ENCODE measurements at regions not wholly inside any gene's neighbourhood (a gene's known extent, or its start where the extent isn't known, plus 50 kb on each side); places are given as distances from the start of the nearest gene placed in this dataset.
A peak's percentile ranks its signal among the peaks of the same experiment; 100 is the strongest.

DNA sequence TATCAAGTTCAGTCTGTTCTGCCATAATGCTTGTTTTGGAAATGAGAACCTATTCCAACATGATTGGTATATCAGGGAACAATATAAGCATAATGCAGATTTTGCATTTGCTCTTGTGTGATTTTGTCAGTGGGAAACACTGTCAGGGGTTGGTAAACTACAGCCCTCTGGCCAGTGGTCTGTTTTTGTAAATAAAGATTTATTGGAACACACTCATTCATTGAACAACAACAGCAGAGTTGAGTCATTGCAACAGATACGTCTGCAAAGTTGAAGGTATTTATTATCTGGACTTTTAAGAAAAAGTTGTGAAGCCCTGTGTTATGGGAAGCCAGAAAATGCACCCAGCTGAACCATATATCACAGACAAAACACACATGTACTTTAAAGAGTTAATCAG, 83.1 kb downstream of the MCFD2 start:
- no peak overlapping the region for H3K27ac Mint-ChIP-seq (ENCODE audit: unreplicated experiment)
- H3K4me3 Mint-ChIP-seq (ENCODE audit: unreplicated experiment): no peak overlapping the region
- H3K79me2 ChIP-seq (ENCODE audit: insufficient read depth, low read length): no peaks in the 10 kb centered on the region
- no peak overlapping the region for H3K4me3 ChIP-seq (ENCODE audit: insufficient read depth, low read depth, low read length)
- H4K20me1 ChIP-seq (ENCODE audit: insufficient read depth, low read length): no peaks in the 10 kb centered on the region
- peaks cover 8% of the 10 kb centered on the region for H3K9me3 ChIP-seq (ENCODE audit: insufficient read depth, low read depth, low read length)
- H3K4me1 Mint-ChIP-seq (ENCODE audit: low read depth, unreplicated experiment): peaks cover 7% of the 10 kb centered on the region
- H3K4me2 ChIP-seq (ENCODE audit: low read length): no peak overlapping the region
- no peak overlapping the region for H3K27ac ChIP-seq (ENCODE audit: low read depth, low read length)
- no peaks in the 10 kb centered on the region for H3K36me3 ChIP-seq (ENCODE audit: insufficient read depth, low read length)
- H3K9me3 Mint-ChIP-seq (ENCODE audit: unreplicated experiment): peaks cover 18% of the 10 kb centered on the region
- FAIRE-seq: no peak
- H3K27me3 Mint-ChIP-seq (ENCODE audit: low read depth, unreplicated experiment): peaks cover 4% of the 10 kb centered on the region
- no peak overlapping the region for H3K9ac ChIP-seq (ENCODE audit: low read length)
- H3K36me3 Mint-ChIP-seq (ENCODE audit: low read depth, unreplicated experiment): no peaks in the 10 kb centered on the region
- H2AFZ ChIP-seq (ENCODE audit: low read depth, low read length): no peak overlapping the region
- DNase-seq (ENCODE audit: low read depth): no peak
- TF ChIP-seq EZH2 (IDR thresholded peaks at IDR 0.05; ENCODE audit: insufficient read depth, low read length): no peak
- TF ChIP-seq, protein P1, sequence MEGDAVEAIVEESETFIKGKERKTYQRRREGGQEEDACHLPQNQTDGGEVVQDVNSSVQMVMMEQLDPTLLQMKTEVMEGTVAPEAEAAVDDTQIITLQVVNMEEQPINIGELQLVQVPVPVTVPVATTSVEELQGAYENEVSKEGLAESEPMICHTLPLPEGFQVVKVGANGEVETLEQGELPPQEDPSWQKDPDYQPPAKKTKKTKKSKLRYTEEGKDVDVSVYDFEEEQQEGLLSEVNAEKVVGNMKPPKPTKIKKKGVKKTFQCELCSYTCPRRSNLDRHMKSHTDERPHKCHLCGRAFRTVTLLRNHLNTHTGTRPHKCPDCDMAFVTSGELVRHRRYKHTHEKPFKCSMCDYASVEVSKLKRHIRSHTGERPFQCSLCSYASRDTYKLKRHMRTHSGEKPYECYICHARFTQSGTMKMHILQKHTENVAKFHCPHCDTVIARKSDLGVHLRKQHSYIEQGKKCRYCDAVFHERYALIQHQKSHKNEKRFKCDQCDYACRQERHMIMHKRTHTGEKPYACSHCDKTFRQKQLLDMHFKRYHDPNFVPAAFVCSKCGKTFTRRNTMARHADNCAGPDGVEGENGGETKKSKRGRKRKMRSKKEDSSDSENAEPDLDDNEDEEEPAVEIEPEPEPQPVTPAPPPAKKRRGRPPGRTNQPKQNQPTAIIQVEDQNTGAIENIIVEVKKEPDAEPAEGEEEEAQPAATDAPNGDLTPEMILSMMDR (IDR thresholded peaks at IDR 0.05; ENCODE audit: insufficient read depth, low read depth, low read length): no peak
- no peaks in the 10 kb centered on the region for H3K27me3 ChIP-seq (ENCODE audit: insufficient read depth, low read length)
- peaks cover 21% of the 10 kb centered on the region for H3K4me1 ChIP-seq (ENCODE audit: insufficient read depth, low read length)

DNA sequence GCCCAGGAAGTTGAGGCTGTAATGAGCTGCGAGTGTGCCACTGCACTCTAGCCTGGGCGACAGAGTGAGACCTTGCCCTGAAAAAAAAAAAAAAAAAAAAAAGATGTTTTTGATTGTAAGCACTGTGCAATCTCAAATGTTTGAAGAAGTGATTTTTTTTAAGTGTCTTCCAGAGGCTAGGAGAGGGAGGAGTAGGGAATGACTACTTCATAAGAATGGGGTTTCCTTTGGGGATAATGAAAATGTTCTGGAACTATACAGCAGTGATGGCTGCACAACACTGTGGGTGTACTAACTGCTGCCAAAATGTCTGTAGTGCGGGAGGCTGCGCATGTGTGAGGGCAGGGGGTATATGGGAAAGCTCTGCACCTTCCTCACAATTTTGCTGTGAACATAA, 83.7 kb downstream of the MCFD2 start:
- Mint-ChIP-seq H3K4me1 (ENCODE audit: low read depth, unreplicated experiment) (peaks cover 7% of the 10 kb centered on the region), H3K9me3 (ENCODE audit: unreplicated experiment) (peaks cover 18% of the 10 kb centered on the region), H3K36me3 (ENCODE audit: low read depth, unreplicated experiment) (no peaks in the 10 kb centered on the region), H3K4me3 (ENCODE audit: unreplicated experiment) (no peak overlapping the region), H3K27me3 (ENCODE audit: low read depth, unreplicated experiment) (peaks cover 4% of the 10 kb centered on the region), H3K27ac (ENCODE audit: unreplicated experiment) (no peak overlapping the region)
- no peaks in the 10 kb centered on the region for H4K20me1 ChIP-seq (ENCODE audit: insufficient read depth, low read length)
- TF ChIP-seq, protein P1 (IDR thresholded peaks at IDR 0.05; ENCODE audit: insufficient read depth, low read depth, low read length): no peak
- TF ChIP-seq EZH2 (IDR thresholded peaks at IDR 0.05; ENCODE audit: insufficient read depth, low read length): no peak
- no peaks in the 10 kb centered on the region for H3K27me3 ChIP-seq (ENCODE audit: insufficient read depth, low read length)
- peaks cover 28% of the 10 kb centered on the region for H3K4me1 ChIP-seq (ENCODE audit: insufficient read depth, low read length)
- no peaks in the 10 kb centered on the region for H3K79me2 ChIP-seq (ENCODE audit: insufficient read depth, low read length)
- no peaks in the 10 kb centered on the region for H3K36me3 ChIP-seq (ENCODE audit: insufficient read depth, low read length)
- FAIRE-seq: no peak
- H3K9ac ChIP-seq (ENCODE audit: low read length): no peak overlapping the region
- no peak for DNase-seq (ENCODE audit: low read depth)
- H3K4me2 ChIP-seq (ENCODE audit: low read length): no peak overlapping the region
- no peak overlapping the region for H2AFZ ChIP-seq (ENCODE audit: low read depth, low read length)
- peaks cover 8% of the 10 kb centered on the region for H3K9me3 ChIP-seq (ENCODE audit: insufficient read depth, low read depth, low read length)
- H3K27ac ChIP-seq (ENCODE audit: low read depth, low read length): no peak overlapping the region
- no peak overlapping the region for H3K4me3 ChIP-seq (ENCODE audit: insufficient read depth, low read depth, low read length)

DNA sequence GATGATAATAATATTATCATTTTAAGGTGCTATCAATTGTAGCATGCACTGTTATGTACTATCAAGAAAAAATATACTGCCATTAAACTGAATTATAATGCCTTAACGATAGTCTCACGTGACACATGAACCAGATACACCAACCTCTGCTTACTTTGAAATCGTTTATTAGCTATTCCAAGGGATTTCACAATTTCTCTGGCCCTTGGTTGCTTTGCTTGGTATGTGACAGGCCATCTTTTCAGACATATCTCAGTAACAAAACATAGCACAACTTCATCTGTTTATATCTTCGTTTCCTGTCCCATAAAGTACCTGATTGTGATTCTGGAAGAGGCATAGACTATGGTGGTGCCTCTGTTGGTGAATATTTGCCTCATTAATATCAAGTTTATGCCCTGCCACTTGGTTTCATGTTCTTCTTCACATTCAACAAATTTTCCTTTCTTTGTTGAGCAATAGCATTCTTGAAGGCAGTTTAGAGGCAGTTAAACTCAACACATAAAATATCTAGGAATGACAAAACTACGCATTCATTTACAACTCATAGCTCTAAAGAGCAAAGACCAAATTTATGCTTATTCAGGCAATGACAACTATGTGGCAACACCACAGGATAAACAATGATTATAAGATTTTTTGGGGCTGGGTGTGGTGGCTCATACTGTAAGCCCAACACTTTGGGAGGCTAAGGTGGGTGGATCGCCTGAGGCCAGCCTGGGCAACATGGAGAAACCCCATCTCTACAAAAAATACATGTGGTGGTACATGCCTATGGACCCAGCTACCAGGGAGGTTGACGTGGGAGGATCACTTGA, 84.3 kb downstream of the MCFD2 start:
- H3K4me1 ChIP-seq (ENCODE audit: insufficient read depth, low read length): peaks cover 28% of the 10 kb centered on the region
- no peak overlapping the region for H2AFZ ChIP-seq (ENCODE audit: low read depth, low read length)
- no peak overlapping the region for H3K4me2 ChIP-seq (ENCODE audit: low read length)
- H3K27ac ChIP-seq (ENCODE audit: low read depth, low read length): no peak overlapping the region
- FAIRE-seq (no peak), DNase-seq (ENCODE audit: low read depth) (peak; percentile 58)
- Mint-ChIP-seq H3K27ac (ENCODE audit: unreplicated experiment) (no peak overlapping the region), H3K4me3 (ENCODE audit: unreplicated experiment) (no peak overlapping the region), H3K36me3 (ENCODE audit: low read depth, unreplicated experiment) (no peaks in the 10 kb centered on the region), H3K4me1 (ENCODE audit: low read depth, unreplicated experiment) (peaks cover 6% of the 10 kb centered on the region), H3K27me3 (ENCODE audit: low read depth, unreplicated experiment) (peaks cover 6% of the 10 kb centered on the region), H3K9me3 (ENCODE audit: unreplicated experiment) (peaks cover 18% of the 10 kb centered on the region)
- H3K27me3 ChIP-seq (ENCODE audit: insufficient read depth, low read length): no peaks in the 10 kb centered on the region
- no peak for TF ChIP-seq EZH2 (IDR thresholded peaks at IDR 0.05; ENCODE audit: insufficient read depth, low read length)
- TF ChIP-seq, protein P1 (IDR thresholded peaks at IDR 0.05; ENCODE audit: insufficient read depth, low read depth, low read length): no peak
- no peaks in the 10 kb centered on the region for H3K36me3 ChIP-seq (ENCODE audit: insufficient read depth, low read length)
- peaks cover 8% of the 10 kb centered on the region for H3K9me3 ChIP-seq (ENCODE audit: insufficient read depth, low read depth, low read length)
- no peaks in the 10 kb centered on the region for H3K79me2 ChIP-seq (ENCODE audit: insufficient read depth, low read length)
- H3K4me3 ChIP-seq (ENCODE audit: insufficient read depth, low read depth, low read length): no peak overlapping the region
- no peaks in the 10 kb centered on the region for H4K20me1 ChIP-seq (ENCODE audit: insufficient read depth, low read length)
- no peak overlapping the region for H3K9ac ChIP-seq (ENCODE audit: low read length)
